Activated naive CD8-positive, alpha-beta T cell treated with anti-CD3 and anti-CD28 coated beads, Interleukin-2, amount 10 ng/mL, durations not matched to agents 7 days and 5 days (primary cell): ENCODE measurements at regions not wholly inside any gene's neighbourhood (a gene's known extent, or its start where the extent isn't known, plus 50 kb on each side); places are given as distances from the start of the nearest gene placed in this dataset.

ENCODE experiments used
- ATAC-seq: fragments of 150-1000 bp; cut with Tn5 transposase; one replicate; pipeline ENCODE4 v1.10.0; 2021; ENCODE audit warnings: low read depth, moderate library complexity
- POLR2A ChIA-PET: fragments of 350-600 bp; sonication (Branson Sonifier 250); formaldehyde crosslinking; loops from one replicate; lab custom pipeline; 2021; ENCODE audit warnings: antibody characterized with exemption; lab: Charles Lee
- DNase-seq: peaks from one replicate; pipeline ENCODE4 v3.0.0; 2021
- H3K27ac Mint-ChIP-seq: one replicate; pipeline ENCODE4 v1.8.0; 2022; ENCODE audit warnings: mild to moderate bottlenecking, mixed read lengths
- H3K27me3 Mint-ChIP-seq: one replicate; pipeline ENCODE4 v1.8.0; 2022; ENCODE audit warnings: mild to moderate bottlenecking, moderate library complexity, mixed read lengths
- H3K36me3 Mint-ChIP-seq: one replicate; pipeline ENCODE4 v1.8.0; 2021; ENCODE audit warnings: mild to moderate bottlenecking, mixed read lengths
- H3K4me1 Mint-ChIP-seq: one replicate; pipeline ENCODE4 v1.8.0; 2021; ENCODE audit warnings: mixed read lengths
- H3K4me3 Mint-ChIP-seq: one replicate; pipeline ENCODE4 v1.8.0; 2022; ENCODE audit warnings: mild to moderate bottlenecking, moderate library complexity, mixed read lengths
- H3K9me3 Mint-ChIP-seq: one replicate; pipeline ENCODE4 v1.8.0; 2021; ENCODE audit warnings: mixed read lengths

DNA sequence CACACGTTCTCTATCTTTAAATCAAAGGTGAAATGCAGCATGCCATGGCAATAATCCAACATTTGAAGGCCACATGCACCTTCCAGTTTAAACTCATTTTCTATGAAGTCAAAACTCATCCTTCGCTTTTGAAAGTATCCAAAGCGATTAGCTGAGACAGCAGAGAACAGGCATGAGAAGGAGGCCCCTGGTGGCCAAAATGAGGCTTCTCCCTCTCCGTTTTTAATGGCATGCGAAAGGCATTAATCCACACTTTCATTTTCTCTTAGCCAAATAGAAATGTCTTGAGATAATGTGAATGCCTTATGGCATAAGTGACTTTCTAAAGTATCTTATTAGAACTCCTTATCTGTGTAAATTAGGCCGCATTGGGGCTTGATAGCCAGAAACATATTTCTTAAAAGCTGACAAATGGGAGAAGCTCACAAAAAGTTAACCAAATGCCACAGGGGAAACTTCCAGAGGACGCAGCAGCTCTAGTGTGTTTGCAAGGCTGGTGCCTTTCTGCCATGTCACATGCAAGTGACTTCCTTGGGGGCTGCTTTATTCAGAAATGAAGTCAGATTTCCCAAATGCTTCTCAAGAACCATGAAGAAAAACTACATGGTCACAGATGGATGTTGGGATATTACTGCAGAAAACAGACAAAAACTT is 1189.6 kb downstream of the SORCS1 start:
- H3K9me3 Mint-ChIP-seq, result no peaks in the 10 kb centered on the region

GRCh38 chr10:105973902-105974301 is 1190.6 kb downstream of the SORCS1 start:
- ATAC-seq (no peak), DNase-seq (no peak)
- Mint-ChIP-seq H3K4me3 (no peak overlapping the region), H3K27me3 (peaks cover 1% of the 10 kb centered on the region), H3K9me3 (no peaks in the 10 kb centered on the region), H3K4me1 (no peaks in the 10 kb centered on the region), H3K27ac (no peak overlapping the region), H3K36me3 (no peaks in the 10 kb centered on the region)
- POLR2A ChIA-PET, result no interaction called here

More for the DNA sequence above, 1189.6 kb downstream of the SORCS1 start:
- H3K27ac Mint-ChIP-seq, result no peak overlapping the region
- H3K36me3 Mint-ChIP-seq, result no peaks in the 10 kb centered on the region
- no peaks in the 10 kb centered on the region for H3K4me1 Mint-ChIP-seq
- H3K4me3 Mint-ChIP-seq, result no peak overlapping the region
- ATAC-seq, result no peak
- POLR2A ChIA-PET, result no interaction called here
- DNase-seq, result no peak
- H3K27me3 Mint-ChIP-seq, result peaks cover 1% of the 10 kb centered on the region

GRCh38 chr10:105973360-105973759 is 1191.1 kb downstream of the SORCS1 start:
- no peaks in the 10 kb centered on the region for H3K4me1 Mint-ChIP-seq

DNA sequence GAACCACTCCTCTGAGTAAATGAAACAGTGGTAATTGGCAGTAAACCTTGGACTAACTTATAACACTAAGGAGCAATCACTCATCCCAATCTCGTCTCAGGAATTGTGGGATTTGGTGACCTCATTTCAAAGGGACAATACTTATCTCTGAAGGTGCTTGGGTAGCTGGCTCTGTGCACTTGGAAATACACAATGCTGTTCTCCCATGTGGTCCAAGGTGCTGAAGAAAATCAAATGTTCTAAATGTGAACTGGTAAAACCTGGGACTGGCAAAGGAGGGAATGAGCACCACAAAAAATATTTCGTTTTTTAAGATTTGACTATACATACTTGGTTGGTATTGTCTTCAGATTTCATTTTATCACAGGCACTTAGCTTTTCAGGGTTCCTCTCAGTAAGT is 1193.0 kb downstream of the SORCS1 start:
- Mint-ChIP-seq H3K27me3 (peaks cover 1% of the 10 kb centered on the region), H3K9me3 (no peaks in the 10 kb centered on the region), H3K36me3 (no peaks in the 10 kb centered on the region), H3K4me3 (no peak overlapping the region), H3K27ac (no peak overlapping the region), H3K4me1 (no peaks in the 10 kb centered on the region)
- DNase-seq, result no peak
- POLR2A ChIA-PET, result no interaction called here
- ATAC-seq, result no peak

More at GRCh38 chr10:105973360-105973759, 1191.1 kb downstream of the SORCS1 start:
- Mint-ChIP-seq H3K27ac (no peak overlapping the region), H3K9me3 (no peaks in the 10 kb centered on the region), H3K27me3 (peaks cover 1% of the 10 kb centered on the region), H3K4me3 (no peak overlapping the region), H3K36me3 (no peaks in the 10 kb centered on the region)
- no peak for DNase-seq
- no peak for ATAC-seq
- POLR2A ChIA-PET, result no interaction called here

DNA sequence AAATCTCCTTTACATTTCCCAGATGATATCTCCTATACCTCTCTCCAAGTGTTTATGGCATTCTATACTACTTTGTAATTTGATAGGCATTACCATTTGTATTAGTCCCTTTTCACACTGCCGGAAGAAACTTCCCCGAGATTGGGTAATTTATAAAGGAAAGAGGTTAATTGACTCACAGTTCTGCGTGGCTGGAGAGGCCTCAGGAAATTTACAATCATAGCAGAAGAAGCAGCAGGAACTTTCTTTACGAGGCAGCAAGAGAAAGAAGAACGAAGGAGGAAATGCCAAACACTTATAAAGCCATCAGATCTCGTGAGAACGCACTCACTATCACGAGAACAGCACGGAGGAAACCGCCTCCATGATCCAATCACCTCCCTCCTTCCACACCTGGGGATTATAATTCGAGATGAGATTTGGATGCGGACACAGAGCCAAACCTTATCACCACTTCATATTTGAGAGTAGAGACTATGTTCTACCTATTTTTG is 1194.6 kb downstream of the SORCS1 start:
- peaks cover 1% of the 10 kb centered on the region for H3K27me3 Mint-ChIP-seq
- H3K4me1 Mint-ChIP-seq, result no peaks in the 10 kb centered on the region
- H3K4me3 Mint-ChIP-seq, result no peak overlapping the region
- POLR2A ChIA-PET, result no interaction called here
- DNase-seq (no peak), ATAC-seq (no peak)
- H3K36me3 Mint-ChIP-seq, result no peaks in the 10 kb centered on the region
- H3K9me3 Mint-ChIP-seq, result no peaks in the 10 kb centered on the region
- no peak overlapping the region for H3K27ac Mint-ChIP-seq

GRCh38 chr10:105968666-105969065 is 1195.8 kb downstream of the SORCS1 start:
- no peak for DNase-seq
- H3K4me3 Mint-ChIP-seq, result no peak overlapping the region
- H3K27me3 Mint-ChIP-seq, result peaks cover 1% of the 10 kb centered on the region
- no peaks in the 10 kb centered on the region for H3K36me3 Mint-ChIP-seq
- no peaks in the 10 kb centered on the region for H3K9me3 Mint-ChIP-seq
- POLR2A ChIA-PET, result no interaction called here
- H3K4me1 Mint-ChIP-seq, result no peaks in the 10 kb centered on the region
- H3K27ac Mint-ChIP-seq, result no peak overlapping the region
- ATAC-seq, result no peak

DNA sequence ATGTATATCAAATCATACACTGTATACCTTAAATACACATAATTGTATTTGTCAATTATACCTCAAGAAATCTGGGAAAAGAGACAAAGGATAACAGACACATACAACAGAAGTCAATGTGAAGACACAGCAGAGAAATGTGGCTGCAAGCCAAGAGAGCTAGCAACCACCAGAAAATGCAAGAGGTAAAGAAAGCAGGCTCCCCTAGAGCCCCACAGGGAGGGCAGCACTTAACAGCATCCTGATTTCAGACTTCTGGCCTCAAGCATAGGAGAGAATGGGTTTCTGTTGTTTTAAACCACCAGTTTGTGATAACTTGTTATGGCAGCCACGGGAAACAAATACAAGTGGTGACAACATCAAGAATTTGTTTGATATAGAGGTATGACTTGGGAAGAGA is 1197.2 kb downstream of the SORCS1 start:
- no peak for ATAC-seq

GRCh38 chr10:105965141-105965540 is 1199.4 kb downstream of the SORCS1 start:
- H3K9me3 Mint-ChIP-seq, result no peaks in the 10 kb centered on the region
- H3K4me1 Mint-ChIP-seq, result no peaks in the 10 kb centered on the region
- H3K27ac Mint-ChIP-seq, result no peak overlapping the region
- DNase-seq (no peak), ATAC-seq (no peak)
- H3K4me3 Mint-ChIP-seq, result no peak overlapping the region
- H3K27me3 Mint-ChIP-seq, result no peaks in the 10 kb centered on the region
- no peaks in the 10 kb centered on the region for H3K36me3 Mint-ChIP-seq
- POLR2A ChIA-PET, result no interaction called here

More for the DNA sequence above, 1197.2 kb downstream of the SORCS1 start:
- POLR2A ChIA-PET, result no interaction called here
- H3K27ac Mint-ChIP-seq, result no peak overlapping the region
- no peaks in the 10 kb centered on the region for H3K36me3 Mint-ChIP-seq
- H3K4me3 Mint-ChIP-seq, result no peak overlapping the region
- H3K27me3 Mint-ChIP-seq, result peaks cover 1% of the 10 kb centered on the region
- no peaks in the 10 kb centered on the region for H3K9me3 Mint-ChIP-seq
- DNase-seq, result no peak
- H3K4me1 Mint-ChIP-seq, result no peaks in the 10 kb centered on the region

DNA sequence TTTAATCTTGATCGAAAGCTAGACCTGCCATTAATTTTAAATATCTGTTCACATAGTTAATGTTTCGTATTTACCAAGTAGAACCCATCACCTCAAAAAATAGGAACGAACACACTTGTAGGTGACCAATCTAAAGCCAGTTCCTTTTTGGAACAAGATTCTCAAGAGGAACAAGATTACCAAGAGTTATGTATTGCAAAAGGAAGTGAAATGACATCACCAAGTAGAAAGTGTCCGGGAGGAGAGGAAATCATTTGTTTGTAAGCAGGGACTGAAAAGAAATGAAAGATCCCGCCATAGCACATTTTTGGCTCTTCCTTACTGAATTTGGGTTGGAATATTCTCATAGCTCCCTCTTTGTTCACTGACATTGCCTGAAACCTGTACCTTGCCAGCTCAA is 1200.5 kb downstream of the SORCS1 start:
- ATAC-seq (no peak), DNase-seq (no peak)
- Mint-ChIP-seq H3K9me3 (no peaks in the 10 kb centered on the region), H3K4me1 (no peaks in the 10 kb centered on the region), H3K4me3 (no peak overlapping the region), H3K36me3 (no peaks in the 10 kb centered on the region), H3K27ac (no peak overlapping the region), H3K27me3 (no peaks in the 10 kb centered on the region)
- POLR2A ChIA-PET, result no interaction called here

DNA sequence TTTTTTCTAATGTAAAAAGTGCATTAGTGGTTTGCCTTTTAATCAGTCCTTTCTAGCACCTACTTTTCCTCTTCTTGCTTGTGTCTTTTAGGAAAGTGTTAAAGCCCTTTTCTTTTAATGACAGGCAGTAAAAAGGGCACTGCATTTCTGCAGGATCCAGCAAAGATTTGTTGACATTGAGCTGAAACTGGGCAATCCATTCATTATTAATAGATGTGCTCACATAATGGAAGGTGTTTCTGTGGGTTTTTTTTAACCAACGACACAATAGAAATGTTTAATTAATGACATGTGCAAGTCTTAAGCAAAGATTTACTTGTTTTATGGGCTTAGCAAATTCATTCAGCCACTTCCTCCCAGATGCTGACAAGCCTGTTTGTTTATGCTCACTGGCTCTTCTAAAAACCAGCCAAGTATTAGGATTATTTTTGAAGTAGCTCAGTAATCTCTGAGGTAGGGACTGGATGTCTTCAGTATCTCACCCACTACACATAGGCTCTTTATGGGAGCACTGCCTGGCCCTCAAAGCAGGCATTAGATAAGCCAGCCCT is 1201.1 kb downstream of the SORCS1 start:
- H3K4me3 Mint-ChIP-seq, result no peak overlapping the region
- POLR2A ChIA-PET, result no interaction called here
- H3K9me3 Mint-ChIP-seq, result no peaks in the 10 kb centered on the region
- H3K27me3 Mint-ChIP-seq, result no peaks in the 10 kb centered on the region
- ATAC-seq (no peak), DNase-seq (no peak)
- H3K36me3 Mint-ChIP-seq, result no peaks in the 10 kb centered on the region
- no peak overlapping the region for H3K27ac Mint-ChIP-seq
- no peaks in the 10 kb centered on the region for H3K4me1 Mint-ChIP-seq

DNA sequence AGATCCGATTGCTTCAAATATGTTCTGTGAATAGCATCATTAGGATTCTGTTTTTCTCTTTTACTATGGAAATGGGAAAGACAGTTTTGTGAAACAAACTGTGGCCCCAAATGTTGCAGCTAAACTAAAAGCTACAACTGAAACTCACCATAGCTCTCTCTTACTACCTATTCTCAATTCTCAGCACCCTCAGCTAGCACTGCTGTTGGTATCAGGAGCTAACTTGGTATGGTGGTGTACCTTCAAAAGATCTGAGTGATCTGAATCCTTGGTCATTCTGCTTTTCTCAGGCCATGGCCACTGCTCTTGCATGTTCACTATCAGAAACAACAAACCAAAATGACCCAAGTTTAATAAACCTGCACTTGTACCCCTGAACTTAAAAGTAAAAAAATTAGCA is 1208.0 kb downstream of the SORCS1 start:
- H3K4me1 Mint-ChIP-seq, result no peaks in the 10 kb centered on the region
- ATAC-seq (no peak), DNase-seq (no peak)
- no peak overlapping the region for H3K4me3 Mint-ChIP-seq
- no peaks in the 10 kb centered on the region for H3K9me3 Mint-ChIP-seq
- H3K27me3 Mint-ChIP-seq, result no peaks in the 10 kb centered on the region
- H3K27ac Mint-ChIP-seq, result no peak overlapping the region
- POLR2A ChIA-PET, result no interaction called here
- no peaks in the 10 kb centered on the region for H3K36me3 Mint-ChIP-seq

DNA sequence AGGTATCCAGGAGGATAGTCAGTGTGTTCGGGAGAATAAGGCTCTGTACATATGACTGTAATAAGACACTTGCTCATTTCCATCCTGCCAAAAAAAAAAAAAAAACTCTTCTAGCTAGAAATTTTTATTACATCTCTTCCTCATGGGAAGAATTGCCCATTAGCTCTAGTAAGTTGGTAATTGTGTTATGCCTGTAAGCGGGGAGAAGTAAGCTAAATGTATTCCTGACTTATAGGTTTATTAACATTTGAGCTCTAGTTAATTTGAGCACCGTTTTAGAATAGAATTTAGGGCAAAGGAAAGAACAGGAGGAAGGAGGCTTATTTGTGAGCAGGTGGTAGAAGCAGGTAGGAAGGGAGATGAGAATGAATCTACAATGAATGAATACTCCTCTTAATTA is 1210.6 kb downstream of the SORCS1 start:
- H3K4me3 Mint-ChIP-seq, result no peak overlapping the region
- H3K27ac Mint-ChIP-seq, result no peak overlapping the region
- no peaks in the 10 kb centered on the region for H3K27me3 Mint-ChIP-seq
- DNase-seq, result no peak
- POLR2A ChIA-PET, result no interaction called here
- H3K9me3 Mint-ChIP-seq, result no peaks in the 10 kb centered on the region
- no peak for ATAC-seq
- no peaks in the 10 kb centered on the region for H3K4me1 Mint-ChIP-seq
- no peaks in the 10 kb centered on the region for H3K36me3 Mint-ChIP-seq

DNA sequence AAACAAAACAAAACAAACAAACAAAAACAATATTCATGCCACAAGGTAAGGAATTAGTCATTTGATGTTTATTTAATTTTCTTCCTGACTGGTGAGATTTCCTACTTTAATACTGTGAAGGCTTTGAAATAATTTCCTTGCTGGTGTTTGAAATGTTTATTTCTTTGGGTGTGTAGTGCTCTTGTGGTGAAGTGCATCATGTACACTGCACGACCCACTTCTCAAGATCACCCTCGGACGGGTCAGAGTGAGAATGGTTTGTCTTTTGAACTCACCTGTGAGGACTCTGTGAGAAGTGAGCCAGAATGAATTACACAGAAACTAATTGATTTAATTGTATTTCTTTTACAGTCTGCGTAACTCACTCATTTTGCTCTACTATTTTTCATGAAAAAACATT is 1211.5 kb downstream of the SORCS1 start:
- H3K27ac Mint-ChIP-seq, result no peak overlapping the region
- no peak for ATAC-seq
- POLR2A ChIA-PET, result no interaction called here

DNA sequence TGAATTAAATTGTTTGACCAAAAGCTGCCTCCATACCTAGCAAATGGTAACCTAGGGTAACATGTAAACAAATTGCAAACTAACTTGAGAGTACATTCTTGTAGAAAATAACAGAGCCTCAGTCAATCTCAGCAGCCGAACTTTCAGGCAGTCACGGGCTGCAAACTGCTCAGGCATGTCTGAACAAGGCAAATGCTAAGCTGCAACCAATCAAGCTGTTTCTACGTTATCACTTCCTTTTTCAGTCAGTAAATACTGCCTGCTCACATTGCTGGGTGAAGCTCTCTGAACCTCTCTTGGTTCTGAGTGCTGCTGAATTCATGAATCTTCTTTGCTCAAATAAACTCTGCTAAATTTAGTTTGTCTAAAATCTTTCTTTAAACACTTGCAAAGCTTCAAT is 1212.4 kb downstream of the SORCS1 start:
- DNase-seq, result no peak
- H3K36me3 Mint-ChIP-seq, result no peaks in the 10 kb centered on the region
- no peaks in the 10 kb centered on the region for H3K27me3 Mint-ChIP-seq
- H3K4me1 Mint-ChIP-seq, result no peaks in the 10 kb centered on the region
- ATAC-seq, result no peak
- H3K4me3 Mint-ChIP-seq, result no peak overlapping the region
- POLR2A ChIA-PET, result no interaction called here
- H3K9me3 Mint-ChIP-seq, result no peaks in the 10 kb centered on the region
- no peak overlapping the region for H3K27ac Mint-ChIP-seq

More for the DNA sequence above, 1211.5 kb downstream of the SORCS1 start:
- Mint-ChIP-seq H3K9me3 (no peaks in the 10 kb centered on the region), H3K4me1 (no peaks in the 10 kb centered on the region), H3K36me3 (no peaks in the 10 kb centered on the region), H3K27me3 (no peaks in the 10 kb centered on the region), H3K4me3 (no peak overlapping the region)
- no peak for DNase-seq
